ENCODE measurements at regions not wholly inside any gene's neighbourhood (a gene's known extent, or its start where the extent isn't known, plus 50 kb on each side); places are given as distances from the start of the nearest gene placed in this dataset.

GRCh38 chr1:106875622-106876021, 180.9 kb upstream of the PRMT6 start:
- no peak overlapping the region for H3K27ac ChIP-seq (ENCODE audit: low read length)
- intact Hi-C loops (cut with DNase I), result no loop called here
- DNase-seq (no peak), ATAC-seq (no peak)
- H3K27me3 ChIP-seq (ENCODE audit: control insufficient read depth, insufficient read depth), result no peaks in the 10 kb centered on the region
- no peak overlapping the region for H3K4me3 ChIP-seq (ENCODE audit: low read length)
- H3K4me1 ChIP-seq (ENCODE audit: control insufficient read depth, insufficient read depth, low read length), result no peaks in the 10 kb centered on the region
- no peaks in the 10 kb centered on the region for H3K9me3 ChIP-seq (ENCODE audit: control insufficient read depth, low read length)
- WGBS, result 0% methylated on average over 1 of the region's 1 CpG

- Histone ChIP-seq H3K4me1 (ENCODE audit: control insufficient read depth, insufficient read depth, low read length) (no peaks in the 10 kb centered on the region), H3K4me3 (ENCODE audit: low read length) (no peak overlapping the region), H3K27me3 (ENCODE audit: control insufficient read depth, insufficient read depth) (no peaks in the 10 kb centered on the region), H3K27ac (ENCODE audit: low read length) (no peak overlapping the region), H3K9me3 (ENCODE audit: control insufficient read depth, low read length) (no peaks in the 10 kb centered on the region)
- ATAC-seq, result no peak
- intact Hi-C loops (cut with DNase I), result no loop called here
- WGBS, result 59% methylated on average over 3 of the region's 3 CpGs
- DNase-seq, result no peak
These were observed 180.1 kb upstream of the PRMT6 start for GRCh38 chr1:106876384-106876783.

GRCh38 chr1:106879538-106879937, 176.9 kb upstream of the PRMT6 start:
- Histone ChIP-seq H3K27ac (ENCODE audit: low read length) (no peak overlapping the region), H3K27me3 (ENCODE audit: control insufficient read depth, insufficient read depth) (no peaks in the 10 kb centered on the region), H3K4me3 (ENCODE audit: low read length) (no peak overlapping the region), H3K4me1 (ENCODE audit: control insufficient read depth, insufficient read depth, low read length) (no peaks in the 10 kb centered on the region), H3K9me3 (ENCODE audit: control insufficient read depth, low read length) (no peaks in the 10 kb centered on the region)
- intact Hi-C loops (cut with DNase I), result no loop called here
- peak; percentile 41 to 75 for ATAC-seq
- peak; percentile 16 to 70 (median 61) for DNase-seq
- 45% methylated on average over 3 of the region's 3 CpGs for WGBS

GRCh38 chr1:106880226-106880625, 176.2 kb upstream of the PRMT6 start:
- ATAC-seq (no peak), DNase-seq (peak in 1 of 3 donors; percentile 17)
- WGBS, result 77% methylated on average over 3 of the region's 3 CpGs
- H3K27ac ChIP-seq (ENCODE audit: low read length), result no peak overlapping the region
- H3K27me3 ChIP-seq (ENCODE audit: control insufficient read depth, insufficient read depth), result no peaks in the 10 kb centered on the region
- no peaks in the 10 kb centered on the region for H3K4me1 ChIP-seq (ENCODE audit: control insufficient read depth, insufficient read depth, low read length)
- intact Hi-C loops (cut with DNase I), result no loop called here
- H3K9me3 ChIP-seq (ENCODE audit: control insufficient read depth, low read length), result no peaks in the 10 kb centered on the region
- no peak overlapping the region for H3K4me3 ChIP-seq (ENCODE audit: low read length)

- DNase-seq (no peak), ATAC-seq (no peak)
- intact Hi-C loops (cut with DNase I), result no loop called here
- Histone ChIP-seq H3K4me3 (ENCODE audit: low read length) (no peak overlapping the region), H3K9me3 (ENCODE audit: control insufficient read depth, low read length) (no peaks in the 10 kb centered on the region), H3K4me1 (ENCODE audit: control insufficient read depth, insufficient read depth, low read length) (no peaks in the 10 kb centered on the region), H3K27me3 (ENCODE audit: control insufficient read depth, insufficient read depth) (no peaks in the 10 kb centered on the region), H3K27ac (ENCODE audit: low read length) (no peak overlapping the region)
These were observed 173.3 kb upstream of the PRMT6 start for GRCh38 chr1:106883208-106883607.

- Histone ChIP-seq H3K27me3 (ENCODE audit: control insufficient read depth, insufficient read depth) (no peaks in the 10 kb centered on the region), H3K4me3 (ENCODE audit: low read length) (no peak overlapping the region), H3K4me1 (ENCODE audit: control insufficient read depth, insufficient read depth, low read length) (no peaks in the 10 kb centered on the region), H3K27ac (ENCODE audit: low read length) (no peak overlapping the region), H3K9me3 (ENCODE audit: control insufficient read depth, low read length) (no peaks in the 10 kb centered on the region)
- WGBS, result 29% methylated on average over 1 of the region's 1 CpG
- ATAC-seq, result no peak
- no peak for DNase-seq
- intact Hi-C loops (cut with DNase I), result no loop called here
These were observed 167.4 kb upstream of the PRMT6 start for GRCh38 chr1:106889059-106889458.

- 17% methylated on average over 5 of the region's 5 CpGs for WGBS
- intact Hi-C loops (cut with DNase I), result no loop called here
- Histone ChIP-seq H3K4me3 (ENCODE audit: low read length) (no peak overlapping the region), H3K9me3 (ENCODE audit: control insufficient read depth, low read length) (no peaks in the 10 kb centered on the region), H3K27ac (ENCODE audit: low read length) (no peak overlapping the region), H3K4me1 (ENCODE audit: control insufficient read depth, insufficient read depth, low read length) (no peaks in the 10 kb centered on the region), H3K27me3 (ENCODE audit: control insufficient read depth, insufficient read depth) (no peaks in the 10 kb centered on the region)
- DNase-seq, result no peak
- no peak for ATAC-seq
These were observed 166.9 kb upstream of the PRMT6 start for GRCh38 chr1:106889583-106889982.

- H3K4me1 ChIP-seq (ENCODE audit: control insufficient read depth, insufficient read depth, low read length), result no peaks in the 10 kb centered on the region
- ATAC-seq, result no peak
- H3K9me3 ChIP-seq (ENCODE audit: control insufficient read depth, low read length), result no peaks in the 10 kb centered on the region
- no peak for DNase-seq
- no peaks in the 10 kb centered on the region for H3K27me3 ChIP-seq (ENCODE audit: control insufficient read depth, insufficient read depth)
- H3K4me3 ChIP-seq (ENCODE audit: low read length), result no peak overlapping the region
- intact Hi-C loops (cut with DNase I), result no loop called here
- H3K27ac ChIP-seq (ENCODE audit: low read length), result no peak overlapping the region
These were observed 158.5 kb upstream of the PRMT6 start for GRCh38 chr1:106897976-106898375.

GRCh38 chr1:106899644-106900043, 156.8 kb upstream of the PRMT6 start:
- no peaks in the 10 kb centered on the region for H3K27me3 ChIP-seq (ENCODE audit: control insufficient read depth, insufficient read depth)
- DNase-seq (no peak), ATAC-seq (no peak)
- H3K4me1 ChIP-seq (ENCODE audit: control insufficient read depth, insufficient read depth, low read length), result no peaks in the 10 kb centered on the region
- WGBS, result 81% methylated on average over 4 of the region's 4 CpGs
- H3K9me3 ChIP-seq (ENCODE audit: control insufficient read depth, low read length), result no peaks in the 10 kb centered on the region
- no peak overlapping the region for H3K4me3 ChIP-seq (ENCODE audit: low read length)
- no peak overlapping the region for H3K27ac ChIP-seq (ENCODE audit: low read length)
- intact Hi-C loops (cut with DNase I), result no loop called here

GRCh38 chr1:106907795-106908194, 148.7 kb upstream of the PRMT6 start:
- intact Hi-C loops (cut with DNase I), result no loop called here
- DNase-seq, result no peak
- no peaks in the 10 kb centered on the region for H3K9me3 ChIP-seq (ENCODE audit: control insufficient read depth, low read length)
- H3K27ac ChIP-seq (ENCODE audit: low read length), result no peak overlapping the region
- no peak for ATAC-seq
- no peaks in the 10 kb centered on the region for H3K27me3 ChIP-seq (ENCODE audit: control insufficient read depth, insufficient read depth)
- no peak overlapping the region for H3K4me3 ChIP-seq (ENCODE audit: low read length)
- no peaks in the 10 kb centered on the region for H3K4me1 ChIP-seq (ENCODE audit: control insufficient read depth, insufficient read depth, low read length)

- no peak for ATAC-seq
- Histone ChIP-seq H3K27me3 (ENCODE audit: control insufficient read depth, insufficient read depth) (no peaks in the 10 kb centered on the region), H3K4me1 (ENCODE audit: control insufficient read depth, insufficient read depth, low read length) (no peaks in the 10 kb centered on the region), H3K4me3 (ENCODE audit: low read length) (no peak overlapping the region), H3K9me3 (ENCODE audit: control insufficient read depth, low read length) (no peaks in the 10 kb centered on the region), H3K27ac (ENCODE audit: low read length) (no peak overlapping the region)
- 60% methylated on average over 1 of the region's 1 CpG for WGBS
- intact Hi-C loops (cut with DNase I), result no loop called here
- no peak for DNase-seq
These were observed 147.8 kb upstream of the PRMT6 start for GRCh38 chr1:106908689-106909088.

GRCh38 chr1:106910798-106911197, 145.7 kb upstream of the PRMT6 start:
- WGBS, result 77% methylated on average over 3 of the region's 3 CpGs
- ATAC-seq, result no peak
- H3K4me3 ChIP-seq (ENCODE audit: low read length), result no peak overlapping the region

More at GRCh38 chr1:106910798-106911197, 145.7 kb upstream of the PRMT6 start:
- no peak for DNase-seq
- Histone ChIP-seq H3K27me3 (ENCODE audit: control insufficient read depth, insufficient read depth) (no peaks in the 10 kb centered on the region), H3K4me1 (ENCODE audit: control insufficient read depth, insufficient read depth, low read length) (no peaks in the 10 kb centered on the region), H3K9me3 (ENCODE audit: control insufficient read depth, low read length) (no peaks in the 10 kb centered on the region), H3K27ac (ENCODE audit: low read length) (no peak overlapping the region)
- intact Hi-C loops (cut with DNase I), result no loop called here
